ENCODE measurements at regions not wholly inside any gene's neighbourhood (a gene's known extent, or its start where the extent isn't known, plus 50 kb on each side); places are given as distances from the start of the nearest gene placed in this dataset.

DNA sequence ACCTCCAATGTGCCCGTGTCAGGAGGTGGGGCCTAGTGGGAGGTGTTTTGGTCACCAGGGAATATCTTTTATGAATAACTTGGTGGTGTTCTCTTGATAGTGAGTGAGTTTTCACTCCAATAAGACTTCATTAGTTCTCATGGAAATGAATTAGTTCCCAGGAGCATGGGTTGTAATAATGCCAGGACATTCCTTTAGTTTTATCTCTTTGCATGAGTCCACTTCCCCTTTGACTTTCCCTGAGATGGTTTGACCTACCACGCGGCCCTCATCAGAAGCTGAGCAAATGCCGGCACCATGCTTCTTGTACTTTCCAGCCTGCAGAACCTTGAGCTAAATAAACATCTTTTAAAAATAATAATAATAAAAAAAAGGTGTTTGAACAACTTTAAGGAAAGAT, 112.9 kb upstream of the ACSL4 start:
- H3K4me2 ChIP-seq (ENCODE audit: control insufficient read depth, insufficient read depth): no peak overlapping the region
- WGBS (ENCODE audit: insufficient coverage, insufficient replicate concordance, low lambda C conversion rate, missing lambda C conversion rate): 91% methylated on average over 4 of the region's 4 CpGs
- ChIA-PET POLR2A (interaction anchor here (0.6 to 1.6 kb wide), 4 partner anchors 10 to 169 kb away, joined by 3 to 7 read pairs (median 4); partner anchors contain the start of gene ACSL4), CTCF (interaction anchor here (0.9 to 7.2 kb wide), 7 partner anchors 10 to 164 kb away, joined by 3 to 57 read pairs (median 4); no protein-coding TSS in a partner anchor), SMC1A (ENCODE audit: uncharacterized antibody, unreplicated experiment) (interaction anchor here (0.6 to 7.9 kb wide), 5 partner anchors 10 to 126 kb away, joined by 3 to 72 read pairs (median 4); no protein-coding TSS in a partner anchor), RAD21 (ENCODE audit: unreplicated experiment) (interaction anchor here (0.8 to 4.6 kb wide), 3 partner anchors 10 to 134 kb away, joined by 4 to 32 read pairs (median 27); no protein-coding TSS in a partner anchor)
- no peaks in the 10 kb centered on the region for H4K20me1 ChIP-seq (ENCODE audit: control insufficient read depth, insufficient read depth)
- BruUV-seq (replicated peaks): no TSS peak
- H3K27me3 ChIP-seq (replicated peaks in 1 of 2; ENCODE audit: control insufficient read depth in 2 of 2, insufficient read depth in 2 of 2, low read length in 1 of 2): no peaks in the 10 kb centered on the region
- no peak overlapping the region for H3K4me3 ChIP-seq
- H3K9ac ChIP-seq (ENCODE audit: control insufficient read depth, insufficient read depth, low read length): no peak overlapping the region
- no peaks in the 10 kb centered on the region for H3K79me2 ChIP-seq (ENCODE audit: control insufficient read depth, insufficient read depth, low read length)
- H3K4me1 ChIP-seq (ENCODE audit: control insufficient read depth, insufficient read depth, low read length): peaks cover 9% of the 10 kb centered on the region
- H2AFZ ChIP-seq (ENCODE audit: control insufficient read depth, low read depth, low read length): no peak overlapping the region
- no peaks in the 10 kb centered on the region for H3K9me3 ChIP-seq (replicated peaks; ENCODE audit: control insufficient read depth, insufficient read depth, low read length)
- in situ Hi-C loops (cut with MboI): no loop called here
- intact Hi-C loops (cut with micrococcal nuclease; ENCODE audit: unreplicated experiment): no loop called here
- FAIRE-seq (no peak), DNase-seq (ENCODE audit: low read depth, low spot score) (no peak), ATAC-seq (no peak)
- no peaks in the 10 kb centered on the region for H3K36me3 ChIP-seq (ENCODE audit: control insufficient read depth in 2 of 2, insufficient read depth in 2 of 2, low read length in 1 of 2)
- no peak overlapping the region for H3K27ac ChIP-seq (ENCODE audit: control insufficient read depth, insufficient read depth)
- TF ChIP-seq NFXL1 (IDR thresholded peaks at IDR 0.05; ENCODE audit: borderline replicate concordance) (no peak), NFYA (IDR thresholded peaks at IDR 0.05; ENCODE audit: borderline replicate concordance, low read depth, low read length) (no peak), NR2C1 (IDR thresholded peaks at IDR 0.05) (no peak), SMARCA5 (IDR thresholded peaks at IDR 0.05) (no peak), SUPT20H (IDR thresholded peaks at IDR 0.05; ENCODE audit: borderline replicate concordance, control insufficient read depth, low read depth, low read length) (no peak), ZNF384 (IDR thresholded peaks at IDR 0.05; ENCODE audit: borderline replicate concordance, low read depth, low read length) (no peak), NFYB (IDR thresholded peaks at IDR 0.05; ENCODE audit: insufficient read depth, low read depth, low read length) (no peak)
